Aorta (tissue), 5 donors: ENCODE measurements at regions not wholly inside any gene's neighbourhood (a gene's known extent, or its start where the extent isn't known, plus 50 kb on each side); places are given as distances from the start of the nearest gene placed in this dataset.

Experiments
- ATAC-seq: fragments of 200-7000 bp; cut with Tn5 transposase; one replicate; pipeline ENCODE4 v1.9.1; 2022; ENCODE audit warnings: moderate library complexity; ENCODE audit not compliant: low FRiP score
- DNase-seq, 2 donors: peaks; one replicate each; pipeline ENCODE4 v3.0.0-alpha.2; 2020
- H3K27ac ChIP-seq, 2 donors: one replicate each; pipeline ENCODE4 v1.5.1; 2013; ENCODE audit warnings: low read length in 2 of 2, mild to moderate bottlenecking in 2 of 2, moderate library complexity in 2 of 2, control low read depth in 1 of 2, inconsistent platforms in 1 of 2, low read depth in 1 of 2
- H3K27me3 ChIP-seq, 2 donors: one replicate each; pipeline ENCODE4 v1.6.1; 2013; ENCODE audit warnings: control low read depth in 1 of 2, low read length in 1 of 2, mild to moderate bottlenecking in 1 of 2, moderate library complexity in 1 of 2; ENCODE audit not compliant: insufficient read depth in 2 of 2, control insufficient read depth in 1 of 2
- H3K36me3 ChIP-seq, 2 donors: one replicate each; pipeline ENCODE4 v1.6.1; 2013; ENCODE audit warnings: control low read depth in 1 of 2, low read length in 1 of 2, mild to moderate bottlenecking in 1 of 2; ENCODE audit not compliant: insufficient read depth in 2 of 2, control insufficient read depth in 1 of 2
- H3K4me1 ChIP-seq, 2 donors: one replicate each; pipeline ENCODE4 v1.6.1; 2013; ENCODE audit warnings: low read length in 2 of 2, control low read depth in 1 of 2, mild to moderate bottlenecking in 1 of 2, moderate library complexity in 1 of 2; ENCODE audit not compliant: insufficient read depth in 2 of 2, control insufficient read depth in 1 of 2
- H3K4me3 ChIP-seq, 2 donors: one replicate each; pipeline ENCODE4 v1.5.1; 2013; ENCODE audit warnings: low read length in 2 of 2, control low read depth in 1 of 2, mild to moderate bottlenecking in 1 of 2
- H3K9me3 ChIP-seq: one replicate; pipeline ENCODE4 v1.6.1; 2013; ENCODE audit warnings: mild to moderate bottlenecking, low read length; ENCODE audit not compliant: control insufficient read depth
- WGBS, 2 donors: extraction: QIAGEN DNeasy Blood & Tissue Kit; methylation state at CpG; one replicate each; pipeline ENCODE4 v1.1.7; 2013; 5-methylcytosine and 5-hydroxymethylcytosine counted together
- intact Hi-C, 2 donors: fragments of 100-400 bp; cut with DNase I; formaldehyde crosslinking; loops; one replicate each; pipeline versions ENCODE4 v1.14.2 to v1.15.0; 2022
- donor health status: healthy with polysubstance abuse.
- donor health status: Bipolar disorder and iron deficiency.
- donor health status: DM: no; HTN: no; CAD: no.
- donor health status: DM: no; HTN: no; CAD: no.
- donor health status: DM: yes; HTN: yes; CAD: no.

DNA sequence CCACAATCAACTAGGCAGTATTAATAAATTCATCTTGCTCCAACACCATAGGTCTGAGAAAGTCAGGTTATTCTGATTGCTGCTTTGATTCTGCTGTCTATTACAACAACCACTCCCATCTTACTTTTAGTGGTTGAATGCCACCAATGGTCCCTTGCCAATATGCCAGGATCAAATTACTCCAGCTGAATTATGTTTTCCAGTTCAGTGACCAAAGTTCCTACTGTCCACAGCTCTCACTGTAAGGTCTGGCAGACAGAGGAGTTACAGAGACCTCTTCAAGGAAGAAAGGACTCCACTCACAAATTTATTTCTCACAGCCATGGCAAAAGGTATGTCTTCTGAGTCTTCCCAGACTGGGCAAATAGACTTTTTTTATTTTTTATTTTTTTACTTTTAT, 557.0 kb downstream of the HAO1 start:
- Histone ChIP-seq H3K36me3 (no peaks in the 10 kb centered on the region), H3K27ac (no peak overlapping the region), H3K9me3 (no peaks in the 10 kb centered on the region), H3K4me3 (no peak overlapping the region), H3K27me3 (no peaks in the 10 kb centered on the region), H3K4me1 (no peaks in the 10 kb centered on the region)
- intact Hi-C loops = no loop called here
- ATAC-seq (no peak), DNase-seq (no peak)

DNA sequence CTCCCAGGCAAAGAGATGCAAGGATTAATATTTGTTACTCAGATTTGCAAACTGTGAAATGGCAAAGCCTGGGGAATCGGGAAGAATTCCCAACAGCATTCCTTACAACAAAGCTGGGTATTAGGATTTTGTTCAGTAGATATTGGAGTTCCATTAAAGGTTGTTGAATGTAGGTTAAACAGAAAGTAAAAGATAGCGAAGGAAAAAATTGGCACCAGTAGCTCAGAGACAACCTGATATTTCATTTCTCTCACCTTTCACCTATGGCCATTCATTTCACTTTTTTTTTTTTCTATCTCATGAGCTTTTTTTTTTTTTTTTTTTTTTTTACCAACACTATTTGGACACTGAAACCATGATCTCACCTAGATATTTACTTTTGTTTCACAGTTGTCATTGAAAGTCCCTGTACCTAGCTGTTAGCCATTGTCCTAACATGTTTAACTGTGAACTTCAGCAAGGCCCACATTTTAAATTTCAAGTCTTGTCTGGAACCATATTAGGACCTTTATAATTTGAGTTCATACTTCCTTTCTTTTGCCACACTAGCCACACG, 552.5 kb downstream of the HAO1 start:
- H3K27me3 ChIP-seq = no peaks in the 10 kb centered on the region
- no peak for DNase-seq
- intact Hi-C loops = no loop called here
- 72 to 74% methylated on average over 3 of the region's 3 CpGs for WGBS, 2 donors
- H3K27ac ChIP-seq = no peak overlapping the region
- H3K9me3 ChIP-seq = no peaks in the 10 kb centered on the region
- no peak for ATAC-seq
- H3K36me3 ChIP-seq = no peaks in the 10 kb centered on the region
- H3K4me3 ChIP-seq = no peak overlapping the region
- H3K4me1 ChIP-seq = no peaks in the 10 kb centered on the region

DNA sequence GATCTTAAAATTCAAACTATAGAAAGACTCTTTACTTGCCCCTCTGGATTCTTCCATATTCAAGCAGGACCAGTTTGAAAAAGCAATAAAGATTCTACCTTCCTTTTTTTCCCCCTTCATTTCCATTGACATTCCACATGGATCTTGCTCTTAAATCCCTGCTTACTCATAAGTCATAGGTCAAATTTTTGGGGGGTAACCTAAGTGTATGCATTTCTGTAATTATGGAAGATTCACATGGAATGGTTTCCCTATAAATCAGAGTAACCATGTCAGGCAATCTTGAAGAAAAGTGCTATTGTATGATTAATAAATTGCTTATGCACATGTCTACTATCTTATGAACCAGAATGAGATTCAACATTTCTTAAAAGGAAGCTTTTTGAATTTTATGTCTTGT, 551.0 kb downstream of the HAO1 start:
- Histone ChIP-seq H3K9me3 (no peaks in the 10 kb centered on the region), H3K36me3 (no peaks in the 10 kb centered on the region), H3K27ac (no peak overlapping the region), H3K27me3 (no peaks in the 10 kb centered on the region), H3K4me3 (no peak overlapping the region), H3K4me1 (no peaks in the 10 kb centered on the region)
- DNase-seq (no peak), ATAC-seq (no peak)
- intact Hi-C loops = no loop called here

DNA sequence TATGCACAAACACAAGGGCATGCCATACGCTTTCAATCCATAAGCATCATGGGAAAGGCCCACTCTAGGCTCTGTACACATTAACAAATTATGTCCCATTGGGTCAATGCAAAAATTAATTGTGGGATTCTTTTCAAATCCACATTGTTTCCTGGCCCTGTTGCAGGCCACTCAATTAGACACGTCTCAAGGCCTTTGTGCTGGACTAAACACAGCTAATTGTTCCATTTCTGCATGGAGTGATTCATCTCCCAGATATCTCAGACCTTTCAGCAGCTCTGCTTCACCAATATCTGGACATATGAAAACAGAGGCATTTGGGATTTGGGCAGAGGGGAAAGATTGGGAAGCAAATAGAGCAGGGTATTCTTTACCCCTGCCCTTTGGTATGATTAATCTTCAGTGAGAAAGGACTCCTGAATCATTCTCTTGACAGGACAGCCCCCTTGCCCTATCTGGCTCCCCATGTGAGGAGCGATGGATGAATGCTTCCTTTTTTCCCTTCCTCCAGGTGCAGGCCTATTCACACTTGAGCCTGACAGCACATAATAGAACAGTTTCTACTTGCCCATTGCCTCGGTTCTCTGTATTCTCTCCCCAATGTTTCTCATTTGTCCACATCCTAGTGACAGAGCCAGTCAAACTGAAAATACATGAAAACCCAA, 547.6 kb downstream of the HAO1 start:
- Histone ChIP-seq H3K27ac (no peak overlapping the region), H3K9me3 (peaks cover under 1% of the 10 kb centered on the region), H3K36me3 (no peaks in the 10 kb centered on the region), H3K4me3 (no peak overlapping the region), H3K4me1 (no peaks in the 10 kb centered on the region), H3K27me3 (no peaks in the 10 kb centered on the region)
- WGBS, 2 donors = 41 to 48% methylated on average over 4 of the region's 4 CpGs
- intact Hi-C loops = no loop called here
- ATAC-seq = no peak
- DNase-seq = no peak

DNA sequence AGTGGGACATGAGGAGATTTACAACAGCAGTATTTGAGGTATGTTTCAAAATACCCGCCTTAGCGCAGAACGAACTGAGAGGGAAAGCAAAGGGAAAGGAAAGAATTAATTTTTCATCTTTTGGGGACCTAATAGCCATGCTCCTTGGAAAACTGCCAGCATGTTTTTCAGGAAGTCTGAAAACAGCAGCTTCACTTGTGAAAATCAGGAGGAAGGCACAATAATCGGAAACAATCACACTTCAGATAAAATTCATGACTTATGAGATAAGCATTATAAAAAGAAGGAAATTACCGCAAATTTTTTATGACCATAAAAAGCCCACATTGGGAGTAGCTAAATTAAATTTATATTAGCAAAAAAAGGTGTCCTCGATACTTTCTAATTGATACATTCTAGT, 541.1 kb downstream of the HAO1 start:
- no peak for DNase-seq
- H3K27ac ChIP-seq = no peak overlapping the region
- H3K27me3 ChIP-seq = no peaks in the 10 kb centered on the region
- no peaks in the 10 kb centered on the region for H3K36me3 ChIP-seq
- 30 to 35% methylated on average over 6 of the region's 6 CpGs for WGBS, 2 donors
- H3K4me3 ChIP-seq = no peak overlapping the region
- no peaks in the 10 kb centered on the region for H3K4me1 ChIP-seq
- ATAC-seq = no peak
- peaks cover 2% of the 10 kb centered on the region for H3K9me3 ChIP-seq
- intact Hi-C loops = no loop called here

DNA sequence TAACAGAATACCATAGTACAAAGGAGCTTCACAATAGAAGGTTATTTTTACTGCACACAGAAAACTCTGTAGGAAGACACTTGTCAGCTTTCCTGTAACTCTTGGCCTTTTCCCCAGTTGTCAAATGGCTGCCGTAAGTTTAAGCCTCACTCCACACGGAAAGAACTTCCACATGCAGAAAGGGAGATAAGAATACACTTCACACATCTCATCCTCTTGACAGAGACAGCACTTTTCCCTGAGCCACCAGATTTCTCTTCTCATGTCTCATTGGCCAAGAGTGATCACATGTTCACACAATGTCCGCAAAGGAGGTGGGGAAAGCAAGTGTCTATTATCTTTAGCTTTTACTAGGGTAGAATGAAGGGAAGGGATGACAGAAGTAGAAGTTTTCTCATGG, 540.7 kb downstream of the HAO1 start:
- ATAC-seq (no peak), DNase-seq (no peak)
- Histone ChIP-seq H3K4me1 (no peaks in the 10 kb centered on the region), H3K36me3 (no peaks in the 10 kb centered on the region), H3K4me3 (no peak overlapping the region), H3K27me3 (no peaks in the 10 kb centered on the region), H3K27ac (no peak overlapping the region), H3K9me3 (peaks cover 2% of the 10 kb centered on the region)
- intact Hi-C loops = no loop called here
- 31 to 35% methylated on average over 3 of the region's 3 CpGs for WGBS, 2 donors

DNA sequence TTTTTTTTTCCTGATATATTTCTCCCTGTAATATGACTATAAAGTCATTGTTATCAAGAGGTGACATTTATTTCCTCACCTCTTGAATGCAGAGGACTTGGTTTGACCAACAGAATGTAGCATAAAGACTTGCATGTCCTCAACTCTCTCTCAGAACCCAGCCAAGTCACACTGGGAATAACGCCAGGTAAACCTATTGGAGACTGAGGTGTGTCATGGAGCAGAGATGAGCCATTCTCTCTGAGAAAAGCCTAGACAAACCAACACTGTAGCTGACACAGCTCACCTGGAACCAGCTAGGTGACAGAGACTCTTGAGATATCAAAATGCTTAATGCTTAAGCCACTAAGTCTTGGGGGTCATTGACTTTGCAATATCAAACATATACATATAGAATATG, 533.6 kb downstream of the HAO1 start:
- 70 to 84% methylated on average over 1 of the region's 1 CpG for WGBS, 2 donors
- Histone ChIP-seq H3K4me1 (no peaks in the 10 kb centered on the region), H3K27ac (no peak overlapping the region), H3K36me3 (no peaks in the 10 kb centered on the region), H3K9me3 (peaks cover 1% of the 10 kb centered on the region), H3K27me3 (no peaks in the 10 kb centered on the region), H3K4me3 (no peak overlapping the region)
- DNase-seq (no peak), ATAC-seq (no peak)
- intact Hi-C loops = no loop called here

DNA sequence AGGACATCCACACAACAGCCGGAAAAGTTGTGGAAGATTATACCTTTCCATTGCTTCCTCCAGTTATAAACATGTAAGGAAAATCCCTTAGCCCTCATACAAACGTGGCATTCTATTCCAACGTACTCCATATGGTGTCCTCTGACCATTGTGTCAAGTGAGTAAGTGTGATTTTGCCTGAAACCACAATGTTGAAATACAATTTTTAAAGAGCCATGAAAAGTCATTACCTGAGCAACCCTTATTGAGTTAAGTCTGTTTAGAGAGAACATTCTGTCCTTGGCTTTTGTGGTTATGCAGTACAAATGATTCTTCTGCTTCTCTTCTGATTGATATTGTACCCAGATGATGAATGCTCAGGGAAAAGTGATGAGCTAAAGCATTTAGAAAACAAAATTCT, 530.1 kb downstream of the HAO1 start:
- Histone ChIP-seq H3K4me3 (no peak overlapping the region), H3K36me3 (no peaks in the 10 kb centered on the region), H3K27ac (no peak overlapping the region), H3K27me3 (no peaks in the 10 kb centered on the region), H3K4me1 (no peaks in the 10 kb centered on the region), H3K9me3 (peaks cover 1% of the 10 kb centered on the region)
- DNase-seq (no peak), ATAC-seq (no peak)
- WGBS, 2 donors = 58 to 70% methylated on average over 3 of the region's 3 CpGs
- intact Hi-C loops = no loop called here

DNA sequence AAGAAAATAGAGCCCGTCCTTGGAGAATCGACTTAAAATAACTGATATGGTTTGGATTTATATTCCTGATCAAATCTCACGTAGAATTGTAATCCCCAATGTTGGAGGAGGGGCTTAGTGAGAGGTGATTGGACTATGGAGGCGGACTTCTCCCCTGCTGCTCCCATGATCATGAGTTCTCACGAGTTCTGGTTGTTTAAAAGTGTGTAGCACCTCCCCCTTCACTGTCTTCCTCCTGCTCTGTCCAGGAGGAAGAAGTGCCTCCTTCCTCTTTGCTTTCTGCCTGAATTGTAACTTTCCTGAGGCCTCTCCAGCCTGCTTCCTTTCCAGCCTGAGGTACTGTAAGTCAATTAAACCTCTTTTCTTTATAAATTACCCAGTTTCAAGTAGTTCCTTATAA, 529.2 kb downstream of the HAO1 start:
- H3K4me3 ChIP-seq = no peak overlapping the region
- H3K27me3 ChIP-seq = no peaks in the 10 kb centered on the region
- H3K36me3 ChIP-seq = no peaks in the 10 kb centered on the region
- 55 to 57% methylated on average over 5 of the region's 5 CpGs for WGBS, 2 donors
- intact Hi-C loops = no loop called here
- no peaks in the 10 kb centered on the region for H3K4me1 ChIP-seq
- H3K27ac ChIP-seq = no peak overlapping the region
- H3K9me3 ChIP-seq = peaks cover 1% of the 10 kb centered on the region
- ATAC-seq (no peak), DNase-seq (no peak)
